ENCODE measurements at regions not wholly inside any gene's neighbourhood (a gene's known extent, or its start where the extent isn't known, plus 50 kb on each side); places are given as distances from the start of the nearest gene placed in this dataset.

DNA sequence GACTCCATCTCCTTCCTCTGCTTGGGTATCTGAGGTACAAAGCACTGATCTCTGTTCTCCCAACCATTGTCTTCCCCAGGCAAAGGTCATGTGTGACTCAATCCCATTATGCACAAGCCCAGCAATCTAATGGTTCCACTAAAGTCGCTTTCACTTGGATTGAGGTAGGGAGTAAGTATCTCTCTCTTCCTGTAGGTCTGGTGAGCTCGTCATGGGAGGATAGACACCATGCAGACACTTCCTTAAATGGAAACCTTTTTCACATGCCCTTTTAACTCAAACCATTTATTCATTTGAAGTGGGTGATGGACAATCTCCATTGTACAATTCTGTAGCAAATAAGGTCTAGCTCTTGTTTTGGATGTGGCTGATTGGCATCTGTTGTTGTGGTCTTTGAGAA, 245.2 kb upstream of the CLNK start:
- no peak for DNase-seq

- peak in 1 of 51 donors; percentile 10 for DNase-seq
These were observed 241.4 kb upstream of the CLNK start for GRCh38 chr4:10925996-10926395.

DNA sequence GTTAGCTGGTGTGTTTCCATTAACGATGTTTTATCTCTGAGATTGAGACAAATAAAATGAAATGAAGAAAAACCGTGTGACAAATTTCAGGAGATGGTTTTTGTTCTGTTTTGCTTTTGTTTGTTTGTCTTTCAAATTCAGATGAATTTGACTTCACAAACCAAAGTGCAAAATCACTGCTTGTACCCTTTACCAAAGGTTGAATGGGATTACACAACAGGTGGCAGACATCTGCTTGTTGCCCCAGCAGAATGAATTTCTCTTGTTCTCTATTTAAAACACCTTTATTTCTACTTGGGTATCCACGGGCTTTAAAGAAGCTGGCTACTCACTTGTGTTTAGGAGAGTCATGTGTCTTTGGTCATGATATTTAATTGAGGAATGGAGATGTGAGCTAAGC, 239.7 kb upstream of the CLNK start:
- DNase-seq: no peak

GRCh38 chr4:10917566-10917965, 233.0 kb upstream of the CLNK start:
- DNase-seq: peak in 2 of 51 donors; percentile 4

DNA sequence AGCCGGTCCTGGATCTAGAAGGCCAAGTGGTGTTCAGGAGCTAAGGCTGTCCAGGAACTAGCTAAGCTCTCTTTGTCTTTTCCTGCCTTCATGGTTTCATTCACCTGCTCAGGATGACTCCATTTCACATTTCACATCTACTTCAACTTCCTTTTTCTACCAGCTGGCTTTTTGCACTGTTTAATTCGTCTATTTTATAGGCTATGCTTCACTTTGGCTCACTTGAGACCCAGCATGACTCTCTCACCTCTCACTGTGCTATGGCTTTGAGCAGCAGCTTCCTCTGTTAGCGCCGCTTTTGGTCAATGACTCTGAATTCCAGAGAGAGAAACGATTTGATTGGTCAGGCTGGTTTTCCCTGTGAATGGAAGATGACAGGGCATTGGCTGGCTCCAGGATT, 213.5 kb upstream of the CLNK start:
- DNase-seq: no peak

- DNase-seq: no peak
These were observed 212.5 kb upstream of the CLNK start for GRCh38 chr4:10897076-10897475.

- DNase-seq: no peak
These were observed 208.8 kb upstream of the CLNK start for GRCh38 chr4:10893395-10893794.

GRCh38 chr4:10891866-10892265, 207.3 kb upstream of the CLNK start:
- DNase-seq: no peak

DNA sequence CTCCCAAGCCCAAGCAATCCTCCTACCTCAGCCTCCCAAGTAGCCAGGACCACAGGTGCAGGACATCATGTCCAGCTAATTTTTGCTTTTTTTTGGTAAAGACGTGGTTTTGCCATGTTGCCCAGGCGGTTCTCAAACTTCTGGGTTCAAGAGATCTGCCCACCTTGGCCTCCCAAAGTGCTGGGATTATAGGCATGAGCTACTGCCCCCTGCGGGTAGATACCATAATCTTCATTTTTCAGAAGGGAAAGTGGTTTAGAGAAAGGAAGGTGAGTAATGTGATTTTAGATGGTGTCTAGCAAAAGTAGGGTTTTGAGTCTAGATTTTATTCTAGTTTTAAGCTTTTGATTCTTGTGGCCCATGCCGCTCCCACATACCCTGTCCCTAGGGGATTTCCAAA, 205.3 kb upstream of the CLNK start:
- no peak for DNase-seq

DNA sequence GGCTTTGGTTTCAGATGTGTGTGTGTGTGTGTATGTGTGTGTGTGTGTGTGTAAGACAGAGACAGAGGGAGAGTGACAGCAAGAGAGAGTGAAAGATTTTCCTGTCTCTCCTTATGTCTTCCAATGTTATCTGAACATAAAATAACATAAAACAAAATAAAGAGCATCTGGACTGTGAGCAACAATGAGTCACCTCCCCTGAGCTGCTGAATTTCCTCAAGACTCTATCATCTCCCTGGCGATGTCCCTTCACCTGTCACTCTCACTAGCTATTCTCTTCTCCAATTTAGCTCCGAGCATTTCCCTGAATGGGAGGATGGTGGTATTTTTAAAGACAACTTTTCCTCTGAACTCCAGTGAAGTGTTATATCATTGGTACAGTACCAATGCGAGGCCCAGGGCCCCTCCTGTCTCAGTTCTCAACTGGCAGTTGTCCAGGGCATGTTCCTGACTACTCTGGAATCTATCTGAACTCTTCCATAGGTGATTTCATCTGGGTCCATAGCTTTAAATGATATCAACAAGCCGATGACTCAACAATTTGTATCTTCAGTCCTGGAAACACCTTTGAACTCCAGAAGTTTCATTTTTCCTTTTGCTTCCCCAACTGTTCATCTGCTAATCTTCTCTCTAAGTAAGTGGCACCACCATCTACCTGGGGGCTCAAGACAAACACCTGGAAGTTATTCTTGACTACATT, 195.0 kb upstream of the CLNK start:
- no peak for DNase-seq

DNA sequence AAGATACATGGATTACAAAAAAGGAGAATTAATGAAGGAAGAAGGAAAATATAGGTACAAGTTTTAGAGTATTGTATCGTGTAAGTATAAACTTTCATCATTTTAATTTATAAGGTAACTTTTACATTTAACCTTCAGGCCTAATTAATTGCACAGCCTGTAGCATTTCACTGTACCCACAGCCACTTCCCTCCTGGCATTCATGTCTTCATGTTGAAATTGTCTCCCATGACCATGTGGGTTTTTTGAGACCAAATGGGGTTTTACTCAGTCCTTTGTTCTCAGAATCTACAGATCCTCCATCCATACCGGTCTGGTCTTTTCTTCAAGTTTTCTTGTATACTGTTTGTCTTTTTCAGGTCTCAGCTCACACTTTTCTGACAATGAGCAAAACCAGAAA, 194.3 kb upstream of the CLNK start:
- no peak for DNase-seq

DNA sequence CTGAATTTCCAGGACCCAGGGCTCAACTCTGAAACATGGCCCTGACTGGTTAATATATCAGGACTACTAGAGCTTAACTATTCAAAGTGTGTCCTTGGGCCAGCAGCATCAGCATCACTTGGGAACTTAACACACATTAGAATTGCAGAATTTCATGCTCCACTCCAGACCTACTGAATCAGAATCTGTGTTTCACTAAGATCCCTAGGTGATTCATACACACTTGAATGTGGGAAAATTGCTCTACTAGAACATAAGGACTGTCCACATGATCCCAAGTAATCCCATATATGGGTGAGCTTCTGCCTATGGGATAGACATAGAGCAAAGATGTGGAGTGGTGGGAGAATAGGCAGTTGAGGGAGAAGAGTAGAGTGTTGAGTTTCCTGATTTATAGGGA, 192.5 kb upstream of the CLNK start:
- DNase-seq: no peak

- no peak for DNase-seq
These were observed 190.7 kb upstream of the CLNK start for GRCh38 chr4:10875144-10875799.

DNA sequence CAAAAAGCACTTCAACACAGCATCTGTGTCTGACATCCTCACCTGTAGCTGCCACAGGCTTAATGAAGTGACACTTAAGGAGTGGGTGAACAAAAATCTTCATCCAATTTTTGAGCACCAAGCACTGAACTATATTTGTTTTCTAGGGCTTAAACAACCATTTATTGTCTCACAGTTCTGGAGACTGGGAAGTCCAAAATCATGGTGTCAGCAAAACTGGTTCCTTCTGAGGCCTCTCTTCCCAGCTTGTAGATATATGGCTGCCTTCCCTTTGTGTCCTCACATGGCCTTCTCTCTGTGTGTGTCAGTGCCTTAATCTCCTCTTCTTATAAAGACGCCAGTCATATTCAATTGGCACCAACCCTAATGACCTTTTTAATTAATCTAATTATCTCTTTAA, 189.2 kb upstream of the CLNK start:
- DNase-seq: no peak

- DNase-seq: no peak
These were observed 188.4 kb upstream of the CLNK start for GRCh38 chr4:10872833-10873517.

GRCh38 chr4:10866666-10867065, 182.1 kb upstream of the CLNK start:
- no peak for DNase-seq

DNA sequence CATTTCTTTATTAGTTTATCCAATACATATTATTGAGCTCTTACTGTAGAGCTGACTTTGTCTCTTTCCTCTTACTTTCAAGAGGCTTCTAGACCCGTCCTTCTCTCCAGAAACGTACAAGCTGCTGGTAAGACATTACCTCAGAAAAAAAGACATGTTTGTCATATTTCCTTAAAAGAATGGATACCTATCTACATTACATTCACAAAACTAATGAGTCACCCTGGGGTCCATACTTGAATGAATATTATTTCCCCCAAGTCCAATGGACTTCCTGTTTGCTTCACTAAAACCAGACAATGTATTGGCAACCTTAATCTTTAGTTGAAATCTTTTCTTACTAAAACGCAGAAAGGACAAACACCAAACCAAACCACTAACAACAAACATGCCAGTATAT, 176.5 kb upstream of the CLNK start:
- no peak for DNase-seq

- no peak for DNase-seq
These were observed 171.8 kb upstream of the CLNK start for GRCh38 chr4:10856271-10856782.

GRCh38 chr4:10853196-10853595, 168.6 kb upstream of the CLNK start:
- DNase-seq: no peak

- no peak for DNase-seq
These were observed 157.1 kb upstream of the CLNK start for GRCh38 chr4:10841697-10842096.

GRCh38 chr4:10837151-10837550, 152.6 kb upstream of the CLNK start:
- DNase-seq: no peak

DNA sequence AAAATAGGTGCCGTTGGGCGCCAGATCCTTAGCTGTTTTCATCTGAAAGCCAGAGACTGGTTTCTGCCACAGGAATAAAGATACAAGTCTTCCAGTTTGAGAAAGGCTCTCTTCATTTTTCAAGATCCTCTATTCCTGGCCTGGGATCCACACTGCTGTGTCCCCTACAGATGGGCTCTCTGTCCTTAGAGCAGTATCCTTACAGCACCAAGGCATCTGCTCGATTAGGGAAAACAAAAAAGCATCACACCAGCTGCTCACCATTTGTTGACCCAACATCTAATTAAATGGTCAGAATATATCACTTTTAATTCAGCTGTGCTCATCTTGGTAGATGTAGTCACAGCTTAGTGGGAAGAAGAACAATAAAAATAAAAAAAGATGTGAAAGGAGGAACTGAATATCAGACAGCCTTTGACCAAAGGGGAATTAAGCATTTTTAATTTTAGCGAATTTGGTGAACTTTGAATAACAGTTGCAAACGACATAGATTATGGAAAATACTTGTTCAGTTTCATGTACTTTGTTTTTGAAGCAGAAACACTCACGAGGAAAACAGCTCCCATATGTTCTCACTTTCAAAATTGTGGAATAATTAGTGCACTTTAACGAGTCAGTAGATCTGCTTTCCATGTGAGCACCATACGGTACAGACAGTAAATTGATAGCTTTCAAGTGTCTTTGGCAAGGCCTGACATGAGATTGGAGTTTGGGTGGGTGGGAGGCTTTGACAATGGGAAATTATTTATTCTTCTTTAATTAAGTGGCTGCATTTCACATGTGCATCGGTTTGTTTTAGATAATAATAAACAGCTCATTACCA, 148.4 kb upstream of the CLNK start:
- peak in 2 of 51 donors; percentile 1 to 13 for DNase-seq

Measured in hypothalamus (tissue), 51 donors.